Middle frontal gyrus (tissue), 1 donor: ENCODE measurements at regions not wholly inside any gene's neighbourhood (a gene's known extent, or its start where the extent isn't known, plus 50 kb on each side); places are given as distances from the start of the nearest gene placed in this dataset.

Experiments used
- DNase-seq: peaks from one replicate; pipeline ENCODE4 v3.0.0-alpha.2; 2015; ENCODE audit warnings: low spot score; ENCODE audit errors: extremely low spot score

- DNase-seq = no peak
These were observed 292.0 kb upstream of the TNRC6C start for GRCh38 chr17:77666462-77666861.

GRCh38 chr17:77666881-77667395 lies 291.6 kb upstream of the TNRC6C start:
- no peak for DNase-seq

GRCh38 chr17:77667478-77667877 lies 291.0 kb upstream of the TNRC6C start:
- no peak for DNase-seq

- DNase-seq = no peak
These were observed 290.0 kb upstream of the TNRC6C start for GRCh38 chr17:77668518-77668917.

- no peak for DNase-seq
These were observed 288.3 kb upstream of the TNRC6C start for GRCh38 chr17:77670173-77670572.

- no peak for DNase-seq
These were observed 284.1 kb upstream of the TNRC6C start for GRCh38 chr17:77674358-77674757.

GRCh38 chr17:77675411-77675810 lies 283.1 kb upstream of the TNRC6C start:
- no peak for DNase-seq

GRCh38 chr17:77675816-77676215 lies 282.7 kb upstream of the TNRC6C start:
- DNase-seq = no peak

- no peak for DNase-seq
These were observed 282.3 kb upstream of the TNRC6C start for GRCh38 chr17:77676237-77676661.

- no peak for DNase-seq
These were observed 281.3 kb upstream of the TNRC6C start for GRCh38 chr17:77677211-77677610.

GRCh38 chr17:77677630-77678029 lies 280.9 kb upstream of the TNRC6C start:
- DNase-seq = no peak

- no peak for DNase-seq
These were observed 278.9 kb upstream of the TNRC6C start for GRCh38 chr17:77679589-77679988.

GRCh38 chr17:77681861-77682260 lies 276.6 kb upstream of the TNRC6C start:
- no peak for DNase-seq

- no peak for DNase-seq
These were observed 273.4 kb upstream of the TNRC6C start for GRCh38 chr17:77684803-77685798.

GRCh38 chr17:77685881-77686486 lies 272.5 kb upstream of the TNRC6C start:
- no peak for DNase-seq

GRCh38 chr17:77686903-77687302 lies 271.6 kb upstream of the TNRC6C start:
- no peak for DNase-seq

GRCh38 chr17:77687417-77687816 lies 271.1 kb upstream of the TNRC6C start:
- no peak for DNase-seq

GRCh38 chr17:77687921-77688320 lies 270.6 kb upstream of the TNRC6C start:
- DNase-seq = no peak

- no peak for DNase-seq
These were observed 270.1 kb upstream of the TNRC6C start for GRCh38 chr17:77688369-77688768.

- no peak for DNase-seq
These were observed 268.0 kb upstream of the TNRC6C start for GRCh38 chr17:77690271-77691161.
